Pancreas (tissue), 10 donors: ENCODE measurements at regions not wholly inside any gene's neighbourhood (a gene's known extent, or its start where the extent isn't known, plus 50 kb on each side); places are given as distances from the start of the nearest gene placed in this dataset.

Source experiments
- ATAC-seq, 4 donors: fragments of 200-7000 bp; cut with Tn5 transposase; one replicate each; pipeline versions ENCODE4 v1.8.0 to v1.9.1; 2020; ENCODE audit warnings: mild to moderate bottlenecking in 4 of 4, moderate library complexity in 4 of 4
- DNase-seq, 6 donors: peaks; one replicate each; pipeline ENCODE4 v3.0.0-alpha.2; 2020
- FAIRE-seq: peaks from 2 replicates; lab custom pipeline; 2012; peaks lifted over from hg19 to GRCh38; lab: Jason Lieb, UNC
- H3K27ac ChIP-seq, 4 donors: fragments of 200-600 bp; sonication (generic); 1 replicate in 3 of 4; 2 replicates in 1 of 4; pipeline versions ENCODE4 v1.5.0 to v1.8.0; 2020
- H3K27me3 ChIP-seq, 4 donors: fragments of 200-600 bp; one replicate each; pipeline ENCODE4 v1.8.0; 2021
- H3K36me3 ChIP-seq, 3 donors: fragments of 200-600 bp; sonication (generic) in 1 of 3; one replicate each; pipeline versions ENCODE4 v1.5.0 to v1.8.0; 2020 to 2021
- H3K4me1 ChIP-seq, 3 donors: fragments of 200-600 bp; one replicate each; pipeline ENCODE4 v1.8.0; 2021
- H3K4me3 ChIP-seq, 4 donors: fragments of 200-600 bp; sonication (generic) in 2 of 4; one replicate each; pipeline versions ENCODE4 v1.5.0 to v1.8.0; 2020 to 2021
- H3K9me3 ChIP-seq, 4 donors: fragments of 200-600 bp; one replicate each; pipeline ENCODE4 v1.8.0; 2021
- WGBS, 2 donors: extraction: QIAGEN DNeasy Blood & Tissue Kit; methylation state at CpG; one replicate each; pipeline ENCODE4 v1.1.7; 2013; 5-methylcytosine and 5-hydroxymethylcytosine counted together
- intact Hi-C, 3 donors: fragments of 100-400 bp; cut with DNase I; formaldehyde crosslinking; loops; one replicate each; pipeline versions ENCODE4 v1.11.1 to v1.14.2; 2022
- TF ChIP-seq, protein P1 (sequence below), 4 donors: fragments of 200-600 bp; sonication (generic) in 3 of 4; IDR thresholded peaks; one replicate each; pipeline versions ENCODE4 v1.5.0 to v1.8.0; 2021; ENCODE audit warnings: antibody characterized with exemption in 4 of 4
- donor health status: healthy with polysubstance abuse.
- donor health status: DM: no; HTN: no; CAD: no; lungs with moderate emphysema.
- donor health status: DM: no; HTN: no; CAD: no.
- donor health status: control.
- donor health status: control.
- donor health status: Bipolar disorder and iron deficiency.
- donor health status: DM: yes; HTN: yes; CAD: no.
- donor health status: DM: no; HTN: no; CAD: no.
- donor health status: DM: no; HTN: no; CAD: no.
- donor health status: DM: yes; HTN: yes; CAD: no.

DNA sequence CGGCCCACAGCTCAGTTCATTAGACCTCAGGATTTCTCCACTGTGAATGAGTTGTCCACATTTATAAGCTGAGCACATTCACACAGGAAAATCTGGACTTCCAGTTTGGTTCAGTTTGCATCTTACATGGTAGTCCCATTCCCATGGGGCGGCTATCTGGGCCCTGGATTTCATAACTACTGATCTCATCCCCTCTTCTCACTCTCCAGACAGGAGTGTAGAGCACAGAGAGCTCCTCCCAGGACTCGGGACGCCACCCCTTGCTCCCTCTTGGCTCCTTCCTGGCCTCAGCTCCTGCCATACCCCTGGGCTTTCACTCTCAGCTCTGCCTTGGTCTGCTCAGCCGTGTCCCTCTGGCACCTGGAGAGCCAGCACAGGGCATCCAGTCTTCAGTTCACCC is 117.6 kb upstream of the TCERG1L start:
- 67 to 69% methylated on average over 5 of the region's 5 CpGs for WGBS, 2 donors
- FAIRE-seq (no peak), ATAC-seq (no peak), DNase-seq (no peak)
- Histone ChIP-seq H3K27me3 (no peaks in the 10 kb centered on the region), H3K27ac (no peak overlapping the region), H3K36me3 (no peaks in the 10 kb centered on the region), H3K4me1 (no peaks in the 10 kb centered on the region), H3K4me3 (no peak overlapping the region), H3K9me3 (no peaks in the 10 kb centered on the region)
- intact Hi-C loops, result no loop called here
- TF ChIP-seq, protein P1, sequence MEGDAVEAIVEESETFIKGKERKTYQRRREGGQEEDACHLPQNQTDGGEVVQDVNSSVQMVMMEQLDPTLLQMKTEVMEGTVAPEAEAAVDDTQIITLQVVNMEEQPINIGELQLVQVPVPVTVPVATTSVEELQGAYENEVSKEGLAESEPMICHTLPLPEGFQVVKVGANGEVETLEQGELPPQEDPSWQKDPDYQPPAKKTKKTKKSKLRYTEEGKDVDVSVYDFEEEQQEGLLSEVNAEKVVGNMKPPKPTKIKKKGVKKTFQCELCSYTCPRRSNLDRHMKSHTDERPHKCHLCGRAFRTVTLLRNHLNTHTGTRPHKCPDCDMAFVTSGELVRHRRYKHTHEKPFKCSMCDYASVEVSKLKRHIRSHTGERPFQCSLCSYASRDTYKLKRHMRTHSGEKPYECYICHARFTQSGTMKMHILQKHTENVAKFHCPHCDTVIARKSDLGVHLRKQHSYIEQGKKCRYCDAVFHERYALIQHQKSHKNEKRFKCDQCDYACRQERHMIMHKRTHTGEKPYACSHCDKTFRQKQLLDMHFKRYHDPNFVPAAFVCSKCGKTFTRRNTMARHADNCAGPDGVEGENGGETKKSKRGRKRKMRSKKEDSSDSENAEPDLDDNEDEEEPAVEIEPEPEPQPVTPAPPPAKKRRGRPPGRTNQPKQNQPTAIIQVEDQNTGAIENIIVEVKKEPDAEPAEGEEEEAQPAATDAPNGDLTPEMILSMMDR (IDR thresholded peaks at IDR 0.05), result no peak

DNA sequence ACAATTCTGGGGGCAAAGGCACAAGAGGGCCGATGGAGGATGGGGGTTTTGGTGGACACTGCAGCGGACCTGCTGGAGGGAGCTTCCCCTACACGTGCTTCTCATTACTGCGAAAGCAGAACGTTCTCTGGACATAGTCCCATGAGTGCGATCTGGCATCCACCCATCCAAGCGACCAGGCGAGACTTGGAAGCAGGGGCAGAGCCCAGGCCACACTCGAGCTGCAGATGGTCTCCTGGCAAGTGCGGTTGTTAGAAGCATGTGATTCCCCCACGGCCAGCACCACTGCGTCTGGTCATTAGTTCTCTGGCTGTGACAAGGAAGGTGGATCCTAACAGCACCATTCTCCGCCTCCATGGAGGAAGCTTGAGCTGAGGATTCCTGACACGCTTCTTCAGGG is 118.4 kb upstream of the TCERG1L start:
- FAIRE-seq, result no peak
- Histone ChIP-seq H3K9me3 (no peaks in the 10 kb centered on the region), H3K4me1 (no peaks in the 10 kb centered on the region), H3K27me3 (no peaks in the 10 kb centered on the region), H3K4me3 (no peak overlapping the region), H3K27ac (no peak overlapping the region), H3K36me3 (no peaks in the 10 kb centered on the region)
- ATAC-seq, result no peak
- TF ChIP-seq, protein P1 (IDR thresholded peaks at IDR 0.05), result no peak
- DNase-seq, result no peak
- 72 to 76% methylated on average over 14 of the region's 14 CpGs for WGBS, 2 donors
- intact Hi-C loops, result no loop called here

DNA sequence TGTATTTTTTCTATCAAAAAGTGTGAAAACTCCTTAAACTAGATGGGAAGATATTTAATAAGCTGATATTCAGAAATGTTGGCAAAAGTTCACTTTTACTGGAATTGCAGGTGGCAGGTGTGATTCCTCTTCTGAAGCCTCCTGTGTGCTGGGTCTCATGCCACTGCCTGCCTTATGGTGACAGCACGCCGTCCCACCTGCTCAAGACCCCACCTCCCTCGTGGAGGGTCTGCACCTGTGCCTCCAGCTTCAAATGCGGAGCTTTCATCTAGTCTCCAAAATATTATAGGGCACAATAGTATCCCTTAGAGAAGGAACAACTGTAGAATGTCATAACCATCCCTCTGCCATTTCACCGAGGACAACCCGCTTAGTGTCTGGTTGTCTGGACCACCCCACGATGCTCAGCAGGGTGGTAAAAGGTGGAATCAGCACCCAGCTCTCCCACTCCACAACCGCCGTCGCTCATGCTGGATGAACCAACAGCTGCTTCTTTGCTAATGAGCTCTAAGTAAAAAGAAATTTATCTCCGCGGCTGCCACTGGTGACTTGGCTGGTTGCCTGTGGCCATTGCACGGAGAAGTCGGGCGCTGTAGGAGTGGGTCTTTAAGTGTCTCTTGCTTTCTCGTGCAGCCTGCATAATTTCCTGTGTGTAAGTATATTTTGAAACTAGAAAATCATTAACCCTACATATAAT is 119.3 kb upstream of the TCERG1L start:
- Histone ChIP-seq H3K4me3 (no peak overlapping the region), H3K27ac (no peak overlapping the region), H3K9me3 (no peaks in the 10 kb centered on the region), H3K36me3 (no peaks in the 10 kb centered on the region), H3K4me1 (no peaks in the 10 kb centered on the region), H3K27me3 (no peaks in the 10 kb centered on the region)
- 20 to 23% methylated on average over 16 of the region's 16 CpGs for WGBS, 2 donors
- DNase-seq (no peak), ATAC-seq (no peak), FAIRE-seq (no peak)
- intact Hi-C loops, result no loop called here
- TF ChIP-seq, protein P1 (IDR thresholded peaks at IDR 0.05), result no peak

DNA sequence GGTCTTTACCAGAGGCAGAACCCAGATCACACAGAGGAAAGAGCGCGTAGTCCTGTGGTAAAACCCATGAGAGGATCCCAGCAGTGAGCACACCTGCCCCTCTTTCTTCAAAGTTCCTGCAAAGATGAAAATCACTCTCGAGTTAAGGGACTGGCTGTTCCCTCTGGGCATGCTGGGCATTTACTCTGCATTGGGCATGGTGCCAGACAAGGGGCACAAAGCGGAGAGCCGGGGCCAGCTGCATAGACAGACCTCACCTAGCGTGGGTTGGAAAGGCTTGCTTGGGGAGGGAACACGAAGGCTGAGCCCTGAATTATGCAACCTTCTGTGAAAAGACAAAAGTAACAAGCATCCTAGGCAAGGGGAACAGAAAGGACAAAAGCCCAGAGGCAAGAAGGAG is 120.0 kb upstream of the TCERG1L start:
- ATAC-seq (no peak), DNase-seq (no peak), FAIRE-seq (no peak)
- H3K36me3 ChIP-seq, result no peaks in the 10 kb centered on the region
- TF ChIP-seq, protein P1 (IDR thresholded peaks at IDR 0.05), result no peak
- H3K27ac ChIP-seq, result no peak overlapping the region
- intact Hi-C loops, result no loop called here
- no peak overlapping the region for H3K4me3 ChIP-seq
- H3K27me3 ChIP-seq, result no peaks in the 10 kb centered on the region
- no peaks in the 10 kb centered on the region for H3K4me1 ChIP-seq
- H3K9me3 ChIP-seq, result no peaks in the 10 kb centered on the region
- 24 to 29% methylated on average over 7 of the region's 7 CpGs for WGBS, 2 donors

DNA sequence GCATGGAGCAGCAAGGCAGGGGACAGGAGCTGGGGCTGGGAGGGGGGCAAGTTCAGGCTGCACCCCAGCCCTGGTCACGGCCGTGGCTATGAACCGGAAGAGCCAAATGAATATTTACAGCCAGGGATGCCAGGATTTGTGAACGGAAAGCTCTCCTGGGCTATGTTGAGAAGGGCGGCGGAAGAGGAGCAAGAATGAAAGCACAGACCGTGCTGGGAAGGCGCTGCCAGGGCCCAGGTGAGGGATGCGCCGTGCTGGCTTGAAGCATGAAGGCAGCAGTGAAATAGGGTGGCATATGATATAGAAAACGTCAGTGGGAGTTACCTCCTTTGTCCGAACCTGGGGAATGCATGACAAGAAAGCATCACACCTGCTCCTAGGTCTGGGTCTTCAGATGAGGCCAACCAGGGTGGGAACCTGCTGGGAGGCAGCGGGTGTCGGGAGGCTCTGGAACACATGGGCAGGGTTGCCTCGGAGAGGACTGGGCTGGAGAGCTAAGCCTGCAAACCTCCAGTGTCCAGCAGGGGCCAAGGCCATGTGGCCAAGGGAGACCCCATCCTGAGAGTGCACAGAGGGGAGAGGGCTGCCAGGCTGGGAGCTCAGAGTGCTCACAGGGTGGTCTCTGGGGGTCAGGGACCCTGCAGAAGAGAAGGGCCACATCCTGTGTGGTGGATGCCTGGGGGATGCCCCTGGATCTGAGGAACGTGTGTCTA is 120.6 kb upstream of the TCERG1L start:
- H3K36me3 ChIP-seq, result no peaks in the 10 kb centered on the region
- no peaks in the 10 kb centered on the region for H3K9me3 ChIP-seq
- H3K4me3 ChIP-seq, result no peak overlapping the region
- no peak for DNase-seq
- H3K27me3 ChIP-seq, result no peaks in the 10 kb centered on the region
- no peaks in the 10 kb centered on the region for H3K4me1 ChIP-seq
- TF ChIP-seq, protein P1 (IDR thresholded peaks at IDR 0.05), result no peak
- intact Hi-C loops, result no loop called here
- WGBS, 2 donors, result 71% methylated on average over 16 of the region's 16 CpGs
- ATAC-seq, result no peak
- no peak for FAIRE-seq
- no peak overlapping the region for H3K27ac ChIP-seq
